ENCODE measurements at regions not wholly inside any gene's neighbourhood (a gene's known extent, or its start where the extent isn't known, plus 50 kb on each side); places are given as distances from the start of the nearest gene placed in this dataset.

GRCh38 chr4:160810424-160810823 lies 1353.4 kb downstream of the FSTL5 start:
- Histone ChIP-seq H3K79me2 (ENCODE audit: insufficient read depth, low read length) (no peaks in the 10 kb centered on the region), H3K9me3 (ENCODE audit: insufficient read depth, low read depth, low read length) (no peaks in the 10 kb centered on the region), H2AFZ (ENCODE audit: low read depth, low read length) (no peak overlapping the region), H3K36me3 (ENCODE audit: insufficient read depth, low read length) (no peaks in the 10 kb centered on the region), H3K27me3 (ENCODE audit: insufficient read depth, low read length) (no peaks in the 10 kb centered on the region), H3K4me3 (ENCODE audit: insufficient read depth, low read depth, low read length) (no peak overlapping the region), H3K27ac (ENCODE audit: low read depth, low read length) (no peak overlapping the region), H3K4me2 (ENCODE audit: low read length) (no peak overlapping the region), H3K9ac (ENCODE audit: low read length) (no peak overlapping the region), H3K4me1 (ENCODE audit: insufficient read depth, low read length) (no peaks in the 10 kb centered on the region), H4K20me1 (ENCODE audit: insufficient read depth, low read length) (no peaks in the 10 kb centered on the region)
- Mint-ChIP-seq H3K4me3 (ENCODE audit: unreplicated experiment) (no peak overlapping the region), H3K4me1 (ENCODE audit: low read depth, unreplicated experiment) (no peaks in the 10 kb centered on the region), H3K36me3 (ENCODE audit: low read depth, unreplicated experiment) (no peaks in the 10 kb centered on the region), H3K27me3 (ENCODE audit: low read depth, unreplicated experiment) (no peaks in the 10 kb centered on the region), H3K27ac (ENCODE audit: unreplicated experiment) (no peak overlapping the region), H3K9me3 (ENCODE audit: unreplicated experiment) (no peaks in the 10 kb centered on the region)
- TF ChIP-seq EZH2 (IDR thresholded peaks at IDR 0.05; ENCODE audit: insufficient read depth, low read length) (no peak), CTCF (IDR thresholded peaks at IDR 0.05; ENCODE audit: insufficient read depth, low read depth, low read length) (no peak)
- DNase-seq (ENCODE audit: low read depth) (no peak), FAIRE-seq (no peak)

- H3K4me2 ChIP-seq (ENCODE audit: low read length), result no peak overlapping the region
- no peak overlapping the region for H2AFZ ChIP-seq (ENCODE audit: low read depth, low read length)
- Mint-ChIP-seq H3K4me1 (ENCODE audit: low read depth, unreplicated experiment) (no peaks in the 10 kb centered on the region), H3K4me3 (ENCODE audit: unreplicated experiment) (no peak overlapping the region), H3K27ac (ENCODE audit: unreplicated experiment) (no peak overlapping the region), H3K27me3 (ENCODE audit: low read depth, unreplicated experiment) (no peaks in the 10 kb centered on the region), H3K9me3 (ENCODE audit: unreplicated experiment) (no peaks in the 10 kb centered on the region), H3K36me3 (ENCODE audit: low read depth, unreplicated experiment) (no peaks in the 10 kb centered on the region)
- no peak for FAIRE-seq
- H3K27me3 ChIP-seq (ENCODE audit: insufficient read depth, low read length), result no peaks in the 10 kb centered on the region
- no peaks in the 10 kb centered on the region for H3K36me3 ChIP-seq (ENCODE audit: insufficient read depth, low read length)
- H3K79me2 ChIP-seq (ENCODE audit: insufficient read depth, low read length), result no peaks in the 10 kb centered on the region
- H3K27ac ChIP-seq (ENCODE audit: low read depth, low read length), result no peak overlapping the region
- no peak overlapping the region for H3K4me3 ChIP-seq (ENCODE audit: insufficient read depth, low read depth, low read length)
- no peak overlapping the region for H3K9ac ChIP-seq (ENCODE audit: low read length)
- no peak for DNase-seq (ENCODE audit: low read depth)
- no peaks in the 10 kb centered on the region for H4K20me1 ChIP-seq (ENCODE audit: insufficient read depth, low read length)
- H3K4me1 ChIP-seq (ENCODE audit: insufficient read depth, low read length), result no peaks in the 10 kb centered on the region
- no peaks in the 10 kb centered on the region for H3K9me3 ChIP-seq (ENCODE audit: insufficient read depth, low read depth, low read length)
- no peak for TF ChIP-seq CTCF (IDR thresholded peaks at IDR 0.05; ENCODE audit: insufficient read depth, low read depth, low read length)
- no peak for TF ChIP-seq EZH2 (IDR thresholded peaks at IDR 0.05; ENCODE audit: insufficient read depth, low read length)
These were observed 1352.9 kb downstream of the FSTL5 start for GRCh38 chr4:160810941-160811340.

- no peaks in the 10 kb centered on the region for H3K4me1 Mint-ChIP-seq (ENCODE audit: low read depth, unreplicated experiment)
- no peaks in the 10 kb centered on the region for H4K20me1 ChIP-seq (ENCODE audit: insufficient read depth, low read length)
- H3K9ac ChIP-seq (ENCODE audit: low read length), result no peak overlapping the region
- H3K9me3 ChIP-seq (ENCODE audit: insufficient read depth, low read depth, low read length), result no peaks in the 10 kb centered on the region
- no peaks in the 10 kb centered on the region for H3K27me3 ChIP-seq (ENCODE audit: insufficient read depth, low read length)
- H3K27me3 Mint-ChIP-seq (ENCODE audit: low read depth, unreplicated experiment), result no peaks in the 10 kb centered on the region
- no peak overlapping the region for H3K4me2 ChIP-seq (ENCODE audit: low read length)
- no peak overlapping the region for H3K27ac Mint-ChIP-seq (ENCODE audit: unreplicated experiment)
- FAIRE-seq (no peak), DNase-seq (ENCODE audit: low read depth) (no peak)
- H3K4me3 Mint-ChIP-seq (ENCODE audit: unreplicated experiment), result no peak overlapping the region
- H3K36me3 Mint-ChIP-seq (ENCODE audit: low read depth, unreplicated experiment), result no peaks in the 10 kb centered on the region
- H3K9me3 Mint-ChIP-seq (ENCODE audit: unreplicated experiment), result no peaks in the 10 kb centered on the region
- no peak overlapping the region for H2AFZ ChIP-seq (ENCODE audit: low read depth, low read length)
- H3K79me2 ChIP-seq (ENCODE audit: insufficient read depth, low read length), result no peaks in the 10 kb centered on the region
- no peak overlapping the region for H3K27ac ChIP-seq (ENCODE audit: low read depth, low read length)
- no peaks in the 10 kb centered on the region for H3K36me3 ChIP-seq (ENCODE audit: insufficient read depth, low read length)
- no peaks in the 10 kb centered on the region for H3K4me1 ChIP-seq (ENCODE audit: insufficient read depth, low read length)
- no peak for TF ChIP-seq EZH2 (IDR thresholded peaks at IDR 0.05; ENCODE audit: insufficient read depth, low read length)
- TF ChIP-seq CTCF (IDR thresholded peaks at IDR 0.05; ENCODE audit: insufficient read depth, low read depth, low read length), result no peak
- H3K4me3 ChIP-seq (ENCODE audit: insufficient read depth, low read depth, low read length), result no peak overlapping the region
These were observed 1351.8 kb downstream of the FSTL5 start for GRCh38 chr4:160811956-160812355.
